ENCODE measurements at regions not wholly inside any gene's neighbourhood (a gene's known extent, or its start where the extent isn't known, plus 50 kb on each side); places are given as distances from the start of the nearest gene placed in this dataset.

- Mint-ChIP-seq H3K4me1 (no peaks in the 10 kb centered on the region), H3K4me3 (no peak overlapping the region), H3K27ac (no peak overlapping the region), H3K27me3 (no peaks in the 10 kb centered on the region), H3K36me3 (peaks cover 1% of the 10 kb centered on the region), H3K9me3 (no peaks in the 10 kb centered on the region)
- ATAC-seq (ENCODE audit: low read depth) (no peak), DNase-seq (no peak)
- POLR2A ChIA-PET, result no interaction called here
Observed at GRCh38 chr2:18690342-18690741, 101.0 kb upstream of the NT5C1B start.

GRCh38 chr2:18684206-18685038, 95.1 kb upstream of the NT5C1B start:
- ATAC-seq (ENCODE audit: low read depth) (no peak), DNase-seq (no peak)
- peaks cover 5% of the 10 kb centered on the region for H3K9me3 Mint-ChIP-seq
- no peaks in the 10 kb centered on the region for H3K27me3 Mint-ChIP-seq
- H3K4me1 Mint-ChIP-seq, result peaks cover 16% of the 10 kb centered on the region
- peaks cover 7% of the 10 kb centered on the region for H3K36me3 Mint-ChIP-seq
- POLR2A ChIA-PET, result no interaction called here
- no peak overlapping the region for H3K4me3 Mint-ChIP-seq
- H3K27ac Mint-ChIP-seq, result no peak overlapping the region

- Mint-ChIP-seq H3K4me1 (peaks cover 16% of the 10 kb centered on the region), H3K27me3 (no peaks in the 10 kb centered on the region), H3K9me3 (peaks cover 5% of the 10 kb centered on the region), H3K4me3 (no peak overlapping the region), H3K36me3 (peaks cover 7% of the 10 kb centered on the region), H3K27ac (no peak overlapping the region)
- POLR2A ChIA-PET, result no interaction called here
- DNase-seq (no peak), ATAC-seq (ENCODE audit: low read depth) (no peak)
Observed at GRCh38 chr2:18682681-18683080, 93.3 kb upstream of the NT5C1B start.

DNA sequence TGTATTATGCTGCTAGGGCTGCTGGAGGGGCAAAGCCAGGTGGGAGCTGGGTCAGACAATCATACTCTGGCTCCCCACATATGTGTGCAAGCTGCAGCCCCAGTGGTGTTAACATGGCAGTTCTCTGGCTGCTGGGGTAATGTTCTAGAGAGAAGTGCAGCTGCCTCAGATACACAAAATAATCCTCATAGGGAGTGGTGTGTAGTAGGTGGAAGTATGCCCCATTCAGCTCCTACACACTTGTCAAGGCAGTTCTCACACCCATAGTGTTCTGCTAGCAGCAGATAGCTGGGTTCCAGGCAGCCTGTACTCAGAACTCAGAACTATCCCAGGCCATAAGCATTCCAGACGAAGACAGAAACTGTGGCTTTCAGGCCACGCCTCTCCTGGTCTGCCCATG, 87.9 kb upstream of the NT5C1B start:
- ATAC-seq (ENCODE audit: low read depth) (no peak), DNase-seq (no peak)
- H3K9me3 Mint-ChIP-seq, result peaks cover 12% of the 10 kb centered on the region
- no peaks in the 10 kb centered on the region for H3K27me3 Mint-ChIP-seq
- no peak overlapping the region for H3K4me3 Mint-ChIP-seq
- peaks cover 2% of the 10 kb centered on the region for H3K4me1 Mint-ChIP-seq
- H3K27ac Mint-ChIP-seq, result no peak overlapping the region
- H3K36me3 Mint-ChIP-seq, result peaks cover 11% of the 10 kb centered on the region
- POLR2A ChIA-PET, result no interaction called here

GRCh38 chr2:18674309-18674708, 84.9 kb upstream of the NT5C1B start:
- DNase-seq, result no peak
- H3K27me3 Mint-ChIP-seq, result no peaks in the 10 kb centered on the region
- no peak for ATAC-seq (ENCODE audit: low read depth)
- no peak overlapping the region for H3K4me3 Mint-ChIP-seq
- H3K4me1 Mint-ChIP-seq, result no peaks in the 10 kb centered on the region
- H3K27ac Mint-ChIP-seq, result no peak overlapping the region
- peaks cover 14% of the 10 kb centered on the region for H3K9me3 Mint-ChIP-seq
- POLR2A ChIA-PET, result no interaction called here
- H3K36me3 Mint-ChIP-seq, result peaks cover 6% of the 10 kb centered on the region

DNA sequence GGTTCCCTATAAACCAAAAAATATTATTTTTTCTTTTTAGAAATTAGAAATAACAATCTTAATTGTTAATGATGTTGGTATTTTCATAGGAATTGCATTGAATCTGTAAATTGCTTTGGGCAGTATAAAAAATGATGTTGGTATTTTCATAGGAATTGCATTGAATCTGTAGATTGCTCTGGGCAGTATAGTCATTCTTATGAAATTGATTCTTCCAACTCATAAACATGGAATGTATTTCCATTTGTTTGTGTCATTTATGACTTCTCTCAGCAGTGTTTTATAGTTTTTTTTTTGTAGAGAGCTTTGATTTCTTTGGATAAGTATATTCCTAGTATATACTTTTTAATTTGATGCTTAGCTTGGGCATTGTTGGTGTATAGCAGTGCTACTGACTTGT, 82.0 kb upstream of the NT5C1B start:
- H3K27me3 Mint-ChIP-seq, result no peaks in the 10 kb centered on the region
- H3K9me3 Mint-ChIP-seq, result peaks cover 16% of the 10 kb centered on the region
- H3K4me1 Mint-ChIP-seq, result no peaks in the 10 kb centered on the region
- peaks cover 7% of the 10 kb centered on the region for H3K36me3 Mint-ChIP-seq
- no peak for ATAC-seq (ENCODE audit: low read depth)
- POLR2A ChIA-PET, result no interaction called here
- DNase-seq, result no peak
- no peak overlapping the region for H3K27ac Mint-ChIP-seq
- no peak overlapping the region for H3K4me3 Mint-ChIP-seq

DNA sequence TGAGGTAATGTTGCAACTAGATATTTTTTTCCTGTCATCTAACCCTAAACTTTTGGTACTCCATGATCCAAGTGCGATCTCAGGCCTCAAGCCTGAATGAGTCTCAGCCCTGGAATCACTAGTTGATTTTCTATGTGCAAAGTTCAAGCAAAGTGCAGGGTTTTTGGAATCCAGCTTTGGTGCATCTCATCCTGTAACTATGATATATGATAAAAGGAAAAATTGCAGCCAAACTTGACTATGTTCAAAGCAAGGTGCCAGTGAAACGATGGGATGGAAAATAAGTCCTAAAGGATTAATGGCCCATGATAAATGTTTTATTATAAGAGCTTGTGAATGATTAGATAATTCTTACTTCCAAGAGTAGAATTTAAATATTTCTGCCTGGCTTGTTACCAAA, 78.9 kb upstream of the NT5C1B start:
- DNase-seq, result no peak
- Mint-ChIP-seq H3K27me3 (no peaks in the 10 kb centered on the region), H3K27ac (no peak overlapping the region), H3K4me1 (peaks cover 2% of the 10 kb centered on the region), H3K36me3 (peaks cover 4% of the 10 kb centered on the region), H3K9me3 (peaks cover 7% of the 10 kb centered on the region), H3K4me3 (no peak overlapping the region)
- ATAC-seq (ENCODE audit: low read depth), result no peak
- POLR2A ChIA-PET, result no interaction called here

DNA sequence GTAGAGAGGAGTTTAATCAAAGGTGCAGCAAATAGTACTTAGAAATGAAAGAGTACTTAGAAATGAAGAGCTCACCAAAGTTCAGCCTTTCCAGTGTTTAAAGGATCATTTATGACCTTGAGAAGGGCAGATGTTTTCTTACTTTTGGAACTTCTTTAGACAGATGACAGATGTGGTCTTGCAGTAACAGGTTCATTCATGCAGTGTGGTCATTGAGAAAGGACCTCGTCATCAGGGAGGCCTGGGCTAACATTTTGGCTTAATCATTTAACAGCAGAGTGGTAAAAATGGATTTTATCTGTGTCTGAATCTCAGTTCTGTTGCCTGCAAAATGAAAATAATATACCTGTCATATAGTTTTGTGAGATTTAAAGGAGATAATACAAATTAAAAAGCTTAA, 75.1 kb upstream of the NT5C1B start:
- H3K9me3 Mint-ChIP-seq, result peaks cover 1% of the 10 kb centered on the region
- POLR2A ChIA-PET, result no interaction called here
- no peak overlapping the region for H3K4me3 Mint-ChIP-seq
- no peaks in the 10 kb centered on the region for H3K27me3 Mint-ChIP-seq
- H3K27ac Mint-ChIP-seq, result no peak overlapping the region
- no peak for DNase-seq
- no peak for ATAC-seq (ENCODE audit: low read depth)
- H3K36me3 Mint-ChIP-seq, result peaks cover 4% of the 10 kb centered on the region
- H3K4me1 Mint-ChIP-seq, result peaks cover 2% of the 10 kb centered on the region

GRCh38 chr2:18663861-18664260, 74.5 kb upstream of the NT5C1B start:
- DNase-seq, result no peak
- Mint-ChIP-seq H3K27ac (no peak overlapping the region), H3K36me3 (peaks cover 4% of the 10 kb centered on the region), H3K4me1 (peaks cover 2% of the 10 kb centered on the region), H3K27me3 (no peaks in the 10 kb centered on the region), H3K9me3 (no peaks in the 10 kb centered on the region), H3K4me3 (no peak overlapping the region)
- no peak for ATAC-seq (ENCODE audit: low read depth)
- POLR2A ChIA-PET, result no interaction called here

GRCh38 chr2:18662689-18663088, 73.3 kb upstream of the NT5C1B start:
- no peaks in the 10 kb centered on the region for H3K27me3 Mint-ChIP-seq
- POLR2A ChIA-PET, result no interaction called here
- no peak overlapping the region for H3K27ac Mint-ChIP-seq
- H3K9me3 Mint-ChIP-seq, result no peaks in the 10 kb centered on the region
- no peak overlapping the region for H3K4me3 Mint-ChIP-seq
- no peak for ATAC-seq (ENCODE audit: low read depth)
- no peak for DNase-seq
- peaks cover 2% of the 10 kb centered on the region for H3K4me1 Mint-ChIP-seq
- H3K36me3 Mint-ChIP-seq, result peaks cover 4% of the 10 kb centered on the region

GRCh38 chr2:18659915-18660314, 70.5 kb upstream of the NT5C1B start:
- Mint-ChIP-seq H3K4me3 (no peak overlapping the region), H3K27ac (no peak overlapping the region), H3K4me1 (peaks cover 2% of the 10 kb centered on the region), H3K9me3 (no peaks in the 10 kb centered on the region), H3K36me3 (peaks cover 1% of the 10 kb centered on the region), H3K27me3 (no peaks in the 10 kb centered on the region)
- ATAC-seq (ENCODE audit: low read depth), result no peak
- POLR2A ChIA-PET, result no interaction called here
- DNase-seq, result no peak

GRCh38 chr2:18656048-18656447, 66.7 kb upstream of the NT5C1B start:
- ATAC-seq (ENCODE audit: low read depth), result no peak
- no peak overlapping the region for H3K4me3 Mint-ChIP-seq
- no peak overlapping the region for H3K27ac Mint-ChIP-seq
- no peaks in the 10 kb centered on the region for H3K4me1 Mint-ChIP-seq
- H3K27me3 Mint-ChIP-seq, result no peaks in the 10 kb centered on the region
- POLR2A ChIA-PET, result no interaction called here
- no peaks in the 10 kb centered on the region for H3K36me3 Mint-ChIP-seq
- DNase-seq, result no peak
- H3K9me3 Mint-ChIP-seq, result no peaks in the 10 kb centered on the region

- DNase-seq (no peak), ATAC-seq (ENCODE audit: low read depth) (no peak)
- POLR2A ChIA-PET, result interaction anchor here (0.8 kb wide), 1 partner anchor 106 kb away, joined by 3 read pairs; no protein-coding TSS in a partner anchor
- Mint-ChIP-seq H3K27ac (no peak overlapping the region), H3K9me3 (peaks cover 2% of the 10 kb centered on the region), H3K36me3 (peaks cover 2% of the 10 kb centered on the region), H3K4me1 (peaks cover 2% of the 10 kb centered on the region), H3K4me3 (no peak overlapping the region), H3K27me3 (no peaks in the 10 kb centered on the region)
Observed at GRCh38 chr2:18651842-18652774, 62.7 kb upstream of the NT5C1B start.

GRCh38 chr2:18650221-18650620, 60.9 kb upstream of the NT5C1B start:
- DNase-seq (no peak), ATAC-seq (ENCODE audit: low read depth) (no peak)
- Mint-ChIP-seq H3K27ac (no peak overlapping the region), H3K36me3 (peaks cover 2% of the 10 kb centered on the region), H3K4me3 (no peak overlapping the region), H3K9me3 (peaks cover 5% of the 10 kb centered on the region), H3K4me1 (peaks cover 2% of the 10 kb centered on the region), H3K27me3 (no peaks in the 10 kb centered on the region)
- POLR2A ChIA-PET, result no interaction called here

All from activated naive CD8-positive, alpha-beta T cell treated with anti-CD3 and anti-CD28 coated beads, Interleukin-2, amount 10 ng/mL, durations not matched to agents 7 days and 5 days (primary cell).